Activated T-cell treated with anti-CD3 and anti-CD28 coated beads, Interleukin-2, amount 50 U/mL, for 48 hours (primary cell): ENCODE measurements at regions not wholly inside any gene's neighbourhood (a gene's known extent, or its start where the extent isn't known, plus 50 kb on each side); places are given as distances from the start of the nearest gene placed in this dataset.
A peak's percentile ranks its signal among the peaks of the same experiment; 100 is the strongest.

Source experiments
- DNase-seq, 2 experiments: peaks; one replicate each; pipeline ENCODE4 v3.0.0-alpha.2; 2020

DNA sequence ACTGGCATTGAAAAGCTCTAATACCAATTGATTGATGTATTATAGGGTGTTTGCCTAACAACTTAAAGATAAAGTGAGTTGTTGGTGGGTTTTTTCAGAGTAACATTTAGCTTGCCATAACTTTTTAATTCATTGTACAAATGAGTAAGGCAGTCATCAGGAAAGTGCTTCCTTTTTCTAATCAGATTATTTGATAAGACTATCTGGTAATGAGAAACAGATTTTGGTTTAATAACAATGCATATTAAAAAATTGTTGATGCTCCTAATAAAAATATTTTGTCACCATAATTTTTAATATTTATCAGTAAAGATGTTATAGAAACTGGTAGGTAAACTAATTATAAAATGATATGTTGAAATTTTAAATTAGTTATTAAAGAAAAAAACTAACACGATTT, 51.3 kb downstream of the BLTP1 start:
- no peak for DNase-seq

DNA sequence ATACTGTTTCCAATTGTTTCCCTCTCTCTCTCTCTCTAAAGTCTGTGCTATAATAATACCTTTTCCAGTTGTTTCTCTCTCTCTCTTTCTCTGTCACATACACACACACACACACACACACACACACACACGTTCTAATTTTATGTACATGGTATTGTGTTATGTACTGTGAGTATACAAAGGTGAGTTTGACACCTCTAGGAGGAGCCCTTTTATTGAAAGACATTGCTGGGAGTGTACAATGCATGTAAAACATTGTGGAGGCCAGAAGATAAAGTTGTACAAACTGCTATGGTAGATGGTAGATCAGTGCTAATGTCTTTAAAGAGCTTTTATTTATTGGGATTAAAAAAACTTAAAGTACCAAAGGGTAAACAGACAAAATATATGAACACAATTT, 53.6 kb downstream of the BLTP1 start:
- DNase-seq = no peak

DNA sequence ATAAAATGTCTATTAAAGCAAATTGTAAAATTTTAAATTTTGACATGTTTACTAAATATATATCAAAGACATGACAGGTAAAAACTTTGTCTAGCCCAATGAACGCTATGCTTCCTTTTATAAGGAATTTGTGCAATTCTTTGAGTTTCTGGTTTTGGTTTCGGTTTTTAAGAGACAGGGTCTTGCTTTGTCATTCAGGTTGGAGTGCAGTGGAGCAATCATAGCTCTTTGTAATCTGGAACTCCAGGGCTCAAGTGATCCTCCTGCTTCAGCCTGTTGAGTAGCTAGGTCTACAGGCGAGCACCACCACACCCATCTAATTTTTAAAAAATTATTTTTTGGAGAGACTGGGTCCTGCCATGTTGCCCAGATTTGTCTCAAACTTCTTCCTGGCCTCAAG, 60.7 kb downstream of the BLTP1 start:
- no peak for DNase-seq

DNA sequence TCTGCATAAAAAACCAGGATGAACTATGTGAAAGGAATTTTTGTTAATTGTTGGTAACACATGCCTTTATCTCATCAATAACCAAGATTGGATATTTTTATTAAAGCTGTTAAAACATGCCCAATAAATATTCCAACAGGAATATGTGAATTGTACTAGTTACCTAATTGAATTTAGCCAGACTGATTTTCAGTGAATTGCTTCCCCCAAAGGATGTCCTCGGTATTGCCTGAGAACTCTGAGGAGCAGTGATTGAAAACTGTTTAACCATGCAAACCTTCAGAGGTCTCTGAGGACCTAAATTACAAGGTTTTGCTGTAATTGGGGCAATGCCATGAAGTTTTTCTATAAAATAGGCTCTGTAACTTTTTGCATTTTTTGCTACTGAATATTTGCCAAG, 66.6 kb downstream of the BLTP1 start:
- DNase-seq = no peak

DNA sequence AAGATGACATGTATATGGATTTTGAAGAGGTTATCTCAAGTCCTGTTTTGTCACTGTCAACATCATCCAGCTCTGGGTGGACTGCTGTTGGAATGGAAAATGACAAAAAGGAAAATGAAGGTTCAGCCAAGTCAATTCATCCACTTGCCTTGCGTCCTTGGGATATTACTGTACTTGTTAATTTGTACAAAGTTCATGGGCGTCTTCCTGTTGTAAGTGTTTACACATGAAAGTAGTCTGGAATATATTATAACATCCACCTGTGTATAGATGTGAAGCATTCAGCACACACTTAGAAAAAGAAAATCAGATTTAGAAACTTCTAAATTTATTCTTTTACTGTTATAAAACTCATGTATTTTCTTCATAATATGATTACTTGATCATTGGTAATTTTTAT, 67.2 kb downstream of the BLTP1 start:
- DNase-seq = no peak

DNA sequence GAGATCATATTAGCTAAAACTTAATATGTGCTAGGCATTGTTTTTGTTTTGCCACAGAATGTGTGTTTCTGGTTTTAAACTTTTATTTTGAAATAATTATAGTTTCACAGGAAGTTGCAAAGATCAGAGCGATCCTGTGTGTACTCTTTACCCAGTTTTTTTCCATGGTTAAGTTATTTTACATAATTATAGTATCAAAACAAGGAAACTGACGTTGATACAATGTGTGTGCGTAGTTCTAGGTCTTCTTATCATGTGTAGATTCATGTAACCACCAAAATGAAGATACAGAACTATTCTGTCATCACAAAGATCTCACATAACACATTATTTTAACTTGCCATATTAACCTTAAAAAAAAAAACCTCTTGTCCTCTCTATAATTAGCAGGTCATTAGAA, 69.2 kb downstream of the BLTP1 start:
- no peak for DNase-seq

DNA sequence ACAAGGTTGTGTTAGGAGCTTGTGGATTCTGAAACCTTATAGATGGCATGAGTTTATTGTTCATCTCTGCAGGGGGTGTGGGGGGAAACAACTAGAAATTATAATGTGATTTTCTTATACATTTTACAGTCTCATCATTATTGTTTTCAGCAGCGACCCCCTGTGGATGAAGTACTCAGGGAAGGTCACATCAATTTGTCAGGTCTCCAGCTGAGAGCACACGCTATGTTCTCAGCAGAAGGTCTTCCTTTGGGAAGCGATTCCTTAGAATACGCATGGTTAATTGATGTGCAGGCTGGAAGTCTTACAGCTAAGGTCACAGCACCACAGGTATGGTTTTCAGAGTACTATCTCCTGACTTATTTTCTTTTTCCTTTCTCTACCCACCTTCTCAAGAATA, 72.2 kb downstream of the BLTP1 start:
- peak in 1 of 2 experiments; percentile 22 for DNase-seq

DNA sequence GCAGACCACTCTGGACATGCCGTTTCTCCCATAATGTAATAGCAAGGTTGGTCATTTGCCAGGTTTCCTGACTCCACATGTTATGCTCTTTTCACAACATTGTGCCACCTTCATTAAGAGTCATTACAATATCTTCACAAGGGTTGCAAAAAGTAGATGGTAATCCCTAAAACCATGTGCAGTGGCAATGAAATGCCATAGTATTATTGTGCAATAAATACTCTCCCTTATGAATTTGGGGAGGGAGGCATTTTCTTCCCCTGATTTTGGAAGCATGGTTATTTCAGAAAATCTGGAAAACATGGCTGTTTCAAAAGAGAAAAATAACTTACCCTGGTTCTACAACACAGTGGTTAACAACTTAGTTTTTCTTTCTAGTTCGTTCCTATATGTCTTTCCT, 75.1 kb downstream of the BLTP1 start:
- no peak for DNase-seq

DNA sequence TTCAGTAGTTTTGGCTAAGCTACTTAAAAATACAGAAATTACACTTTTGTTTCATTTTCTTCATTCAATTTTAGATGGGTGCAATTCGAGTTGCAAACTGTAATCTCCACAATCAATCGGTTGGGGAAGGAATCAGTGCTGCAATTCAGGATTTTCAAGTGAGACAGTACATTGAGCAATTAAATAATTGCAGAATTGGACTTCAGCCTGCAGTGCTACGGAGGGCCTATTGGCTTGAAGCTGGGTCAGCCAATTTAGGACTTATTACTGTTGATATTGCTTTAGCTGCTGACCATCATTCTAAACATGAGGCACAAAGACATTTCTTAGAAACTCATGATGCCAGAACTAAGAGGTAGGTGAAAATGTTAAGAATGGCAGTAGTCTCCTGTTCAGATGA, 77.7 kb downstream of the BLTP1 start:
- DNase-seq = no peak

DNA sequence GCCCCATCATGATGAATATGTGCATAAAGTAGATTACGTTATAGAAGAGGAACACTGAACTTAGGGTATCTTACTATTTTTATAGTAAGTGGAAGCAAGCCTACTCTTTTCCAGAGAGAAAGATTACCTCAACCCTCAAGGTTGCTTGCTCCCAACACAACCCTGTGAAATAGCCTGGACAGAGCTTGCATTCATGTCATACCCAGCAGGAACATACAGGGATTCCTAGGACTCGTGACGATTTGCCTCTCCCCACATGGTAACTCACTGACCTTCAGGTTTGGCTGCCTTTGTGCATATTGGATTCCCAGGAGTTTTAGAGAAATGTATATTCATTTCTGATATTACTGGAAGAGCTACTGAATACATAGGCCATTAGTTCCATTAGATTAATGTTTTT, 80.5 kb downstream of the BLTP1 start:
- no peak for DNase-seq

DNA sequence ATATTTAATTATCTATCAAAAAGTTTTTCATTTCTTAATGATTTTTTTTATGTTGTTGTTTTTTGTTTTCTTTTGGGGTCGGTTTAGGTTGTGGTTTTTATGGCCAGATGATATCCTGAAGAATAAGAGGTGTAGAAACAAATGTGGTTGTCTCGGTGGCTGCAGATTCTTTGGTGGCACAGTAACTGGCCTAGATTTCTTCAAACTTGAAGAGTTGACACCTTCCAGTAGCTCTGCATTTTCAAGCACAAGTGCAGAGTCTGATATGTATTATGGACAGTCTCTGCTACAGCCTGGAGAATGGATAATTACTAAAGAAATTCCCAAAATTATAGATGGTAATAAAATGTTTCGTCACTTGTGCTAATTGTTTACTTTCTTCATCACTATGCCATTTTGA, 82.6 kb downstream of the BLTP1 start:
- no peak for DNase-seq

DNA sequence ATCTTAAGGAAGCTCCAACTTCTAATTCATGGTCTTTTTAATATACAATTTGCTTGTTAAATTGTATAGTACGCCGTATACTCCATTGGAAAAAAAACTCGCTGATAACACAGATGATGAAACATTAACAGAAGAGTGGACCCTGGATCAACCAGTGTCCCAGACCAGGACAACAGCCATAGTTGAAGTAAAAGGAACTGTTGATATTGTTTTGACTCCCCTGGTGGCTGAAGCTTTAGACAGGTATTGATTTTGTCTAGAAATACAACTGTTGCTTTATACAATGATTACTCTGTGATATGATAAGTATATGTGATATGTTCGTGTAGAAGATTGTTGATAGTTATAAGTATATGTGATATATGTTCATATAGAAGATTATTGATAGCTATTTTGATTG, 91.7 kb downstream of the BLTP1 start:
- DNase-seq = no peak

DNA sequence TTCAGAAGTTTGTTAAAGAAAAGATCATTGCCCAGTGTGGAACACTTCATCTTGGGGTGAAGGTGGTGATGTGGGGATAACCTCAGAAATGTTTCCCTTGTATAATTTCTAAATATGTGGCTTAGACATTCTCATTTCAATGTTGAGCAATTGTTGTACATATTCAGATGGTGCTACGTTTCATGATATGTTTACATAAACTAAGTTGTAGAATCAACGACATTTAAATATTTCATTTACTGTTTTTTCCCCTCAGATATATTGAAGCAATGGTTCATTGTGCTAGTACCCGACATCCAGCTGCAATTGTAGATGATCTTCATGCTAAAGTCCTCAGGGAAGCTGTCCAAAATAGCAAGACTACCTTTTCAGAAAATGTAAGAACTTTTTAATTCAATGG, 92.6 kb downstream of the BLTP1 start:
- no peak for DNase-seq

DNA sequence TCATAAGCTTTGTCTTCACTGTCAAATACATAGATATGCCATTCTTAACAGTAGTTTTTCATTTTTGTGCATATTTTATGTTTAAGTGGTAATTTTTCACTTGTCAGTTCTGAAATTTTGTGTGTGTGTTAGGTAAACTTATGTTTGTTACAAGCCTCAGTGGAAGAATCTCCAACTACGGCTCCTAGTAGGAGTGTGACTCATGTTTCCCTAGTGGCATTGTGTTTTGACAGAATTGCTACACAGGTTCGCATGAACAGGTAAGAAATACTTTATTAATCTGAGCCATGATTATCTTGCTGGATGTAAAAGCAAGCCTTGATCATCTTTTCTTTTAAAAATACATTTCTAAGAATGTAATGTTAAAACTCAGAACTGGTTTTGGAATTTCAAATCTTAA, 94.4 kb downstream of the BLTP1 start:
- DNase-seq = no peak

DNA sequence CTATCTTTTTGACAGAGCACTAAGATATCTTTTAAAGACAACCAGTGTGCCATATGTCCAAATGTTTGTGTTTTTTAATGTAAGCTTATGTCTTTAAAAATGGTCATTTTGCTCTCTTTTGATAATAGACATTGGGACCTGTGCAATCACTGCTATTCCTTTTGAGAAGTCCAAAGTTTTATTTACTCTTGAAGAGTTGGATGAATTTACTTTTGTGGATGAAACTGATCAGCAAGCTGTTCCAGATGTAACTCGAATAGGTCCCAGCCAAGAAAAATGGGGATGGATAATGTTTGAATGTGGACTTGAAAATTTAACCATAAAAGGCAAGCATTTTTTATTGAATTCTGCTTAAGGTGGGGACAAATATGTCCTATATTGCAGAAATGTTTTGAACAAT, 97.2 kb downstream of the BLTP1 start:
- no peak for DNase-seq

DNA sequence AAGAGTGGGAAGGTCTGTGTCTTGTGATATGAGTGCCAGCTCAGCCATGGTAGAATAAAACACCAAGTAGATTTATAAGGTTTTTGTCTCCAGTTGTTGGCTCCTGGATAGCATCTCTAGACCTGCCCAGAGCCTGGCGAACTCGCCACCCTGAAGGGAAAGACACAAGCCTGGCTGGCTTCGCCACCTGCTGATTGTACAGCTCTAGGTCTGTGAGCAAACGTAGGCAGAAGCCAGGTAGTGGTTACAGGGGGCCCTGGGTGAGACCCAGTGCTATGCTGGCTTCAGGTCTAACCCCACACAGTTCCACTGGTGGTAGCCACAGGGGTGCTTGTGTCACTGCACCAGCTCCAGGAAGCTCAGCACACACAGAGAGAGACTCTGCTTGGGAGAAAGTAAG, 100.5 kb downstream of the BLTP1 start:
- DNase-seq = no peak

DNA sequence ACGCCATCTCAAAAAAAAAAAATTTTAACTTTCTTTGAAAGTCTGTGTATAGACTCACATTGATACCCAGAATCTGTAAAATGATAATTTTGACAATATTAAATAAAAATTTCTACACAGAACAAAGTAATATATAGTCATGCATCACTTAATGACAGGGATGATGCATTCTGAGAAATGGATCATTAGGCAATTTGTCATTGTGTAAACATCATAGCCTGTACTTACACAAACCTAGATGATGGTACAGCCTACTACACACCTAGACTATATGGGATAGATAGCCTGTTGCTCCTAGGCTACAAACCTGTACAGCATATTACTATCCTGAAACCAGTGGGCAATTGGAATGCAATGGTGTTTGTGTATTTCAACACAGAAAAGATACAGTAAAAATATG, 107.7 kb downstream of the BLTP1 start:
- no peak for DNase-seq

DNA sequence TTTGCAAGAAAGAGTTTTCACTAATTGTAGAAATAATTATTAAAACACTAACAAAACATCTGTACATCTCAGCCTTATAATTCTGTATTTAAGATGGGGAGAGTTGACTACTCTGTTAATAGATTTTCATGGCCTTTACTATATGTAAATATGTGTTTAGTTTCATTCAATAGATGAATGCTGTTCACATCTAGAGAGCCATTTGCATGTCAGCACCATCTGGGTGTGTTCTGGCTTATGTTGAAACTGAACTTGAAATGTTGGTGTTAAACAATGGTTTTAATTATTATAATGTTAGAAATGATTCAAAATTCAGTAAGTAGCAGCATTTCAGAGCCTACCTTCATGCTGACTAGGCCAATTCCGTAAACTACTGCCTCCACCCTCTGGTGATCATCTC, 102.5 kb upstream of the ADAD1 start:
- no peak for DNase-seq

DNA sequence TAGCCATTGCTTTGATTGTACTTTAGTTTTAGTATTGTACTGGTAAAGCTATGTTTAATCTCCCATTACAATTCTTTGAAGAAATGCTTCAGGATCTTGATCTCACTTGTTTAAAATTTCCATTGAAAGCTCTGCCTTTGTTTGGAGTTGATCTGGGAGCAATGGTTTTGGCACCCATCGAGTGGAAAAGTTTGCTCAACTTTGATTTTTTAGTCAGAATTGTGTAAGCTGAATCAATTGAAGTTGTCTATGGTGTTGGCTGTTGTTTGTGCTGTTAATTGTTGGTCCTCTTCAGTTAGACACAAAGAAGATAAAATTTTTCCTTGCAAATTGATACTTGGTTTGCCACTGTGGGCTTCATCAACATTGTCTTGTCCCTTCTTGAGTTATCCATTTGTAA, 99.8 kb upstream of the ADAD1 start:
- no peak for DNase-seq

DNA sequence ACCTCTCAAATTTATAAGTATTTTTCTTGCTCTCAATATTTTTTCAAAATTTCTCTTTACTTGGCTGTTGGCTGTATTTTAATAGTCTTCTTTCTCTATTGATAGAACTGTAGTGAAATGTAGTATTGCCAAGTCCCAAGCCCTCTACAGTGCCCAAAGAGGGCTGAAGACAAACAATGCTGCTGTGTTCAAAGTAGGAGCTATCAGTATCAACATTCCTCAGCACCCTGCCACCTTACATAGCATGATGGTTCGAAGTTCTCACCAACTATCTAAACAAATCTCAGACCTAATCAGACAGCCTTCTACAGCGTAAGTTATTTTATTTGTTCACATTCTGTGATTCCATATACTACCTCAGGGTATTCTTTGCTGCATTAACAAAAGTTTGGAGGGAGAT, 99.1 kb upstream of the ADAD1 start:
- DNase-seq = no peak

DNA sequence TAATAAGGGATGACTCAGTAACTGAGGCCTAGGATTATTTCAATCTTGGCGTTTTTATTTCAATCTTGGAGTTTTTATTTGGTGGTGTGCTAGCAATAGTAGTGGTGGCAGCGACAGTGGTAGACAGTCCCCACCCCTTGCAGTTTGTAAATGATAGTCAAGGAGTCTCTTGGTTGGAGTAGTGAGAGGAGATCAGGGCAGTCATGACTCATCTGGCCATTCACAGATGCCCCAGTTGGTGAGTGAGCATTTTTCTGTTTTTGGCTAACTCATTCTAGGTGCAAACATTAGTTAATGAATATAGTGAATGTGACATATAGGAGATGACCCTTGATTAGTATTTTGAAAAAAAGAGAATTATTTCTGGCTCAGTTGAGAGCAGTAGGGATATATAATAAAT, 93.5 kb upstream of the ADAD1 start:
- DNase-seq = no peak

DNA sequence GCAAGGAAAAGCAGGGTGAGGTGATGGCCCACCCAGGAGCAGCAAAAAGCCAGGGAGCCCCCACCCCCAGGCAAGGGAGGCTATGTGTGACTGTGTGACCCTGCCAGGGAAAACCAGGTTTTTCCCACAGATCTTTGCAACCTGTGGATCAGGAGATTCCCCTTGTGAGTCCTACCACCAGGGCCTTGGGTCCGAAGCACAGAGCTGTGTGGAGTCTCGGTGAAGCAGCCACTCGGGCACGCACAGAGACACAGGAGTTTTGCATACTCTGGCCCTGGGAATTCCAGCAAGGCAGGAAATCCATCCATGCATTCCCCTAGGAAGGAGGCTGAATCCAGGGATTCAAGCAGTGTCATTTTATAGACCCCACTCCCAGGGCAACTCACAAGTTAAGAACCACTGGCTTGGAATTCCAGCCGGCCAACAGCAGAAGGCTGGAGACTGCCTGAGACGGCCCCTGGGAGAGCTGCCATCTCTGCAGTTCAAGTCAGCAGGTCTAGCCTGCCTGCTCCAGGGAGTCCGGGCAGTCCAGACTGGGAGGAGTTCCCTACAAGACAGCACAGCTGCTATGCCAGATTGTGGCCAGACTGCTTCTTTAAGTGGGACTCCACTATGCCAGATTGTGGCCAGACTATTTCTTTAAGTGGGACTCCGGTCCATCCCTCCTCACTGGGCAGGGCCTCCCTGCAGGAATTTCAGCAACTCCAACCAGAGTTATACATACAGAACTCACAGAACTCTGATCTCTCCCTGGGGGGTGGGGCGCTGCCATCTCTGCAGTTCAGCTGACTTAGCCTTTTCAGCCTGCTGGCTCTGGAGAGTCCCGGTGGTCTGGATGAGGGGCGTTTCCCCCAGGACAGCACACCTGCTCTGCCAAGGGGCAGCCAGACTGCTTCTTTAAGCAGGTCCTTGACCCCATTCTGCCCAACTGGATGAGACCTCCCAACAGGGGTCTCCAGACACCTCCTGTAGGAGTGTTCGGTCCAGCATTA, 85.1 kb upstream of the ADAD1 start:
- no peak for DNase-seq

DNA sequence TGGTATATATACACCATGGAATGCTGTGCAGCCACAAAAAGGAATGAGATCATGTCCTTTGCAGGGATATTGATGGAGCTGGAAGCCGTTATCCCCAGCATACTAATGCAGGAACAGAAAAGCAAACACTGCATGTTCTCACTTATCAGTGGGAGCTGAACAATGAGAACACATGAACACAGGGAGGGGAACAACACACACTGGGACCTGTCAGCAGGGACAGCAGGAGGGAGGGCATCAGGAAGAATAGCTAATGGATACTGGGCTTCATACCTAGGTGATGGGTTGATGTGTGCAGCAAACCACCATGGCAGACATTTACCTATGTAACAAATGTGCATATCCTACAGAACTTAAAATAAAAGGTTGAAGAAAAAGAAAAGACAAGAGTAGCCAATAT, 81.1 kb upstream of the ADAD1 start:
- no peak for DNase-seq

DNA sequence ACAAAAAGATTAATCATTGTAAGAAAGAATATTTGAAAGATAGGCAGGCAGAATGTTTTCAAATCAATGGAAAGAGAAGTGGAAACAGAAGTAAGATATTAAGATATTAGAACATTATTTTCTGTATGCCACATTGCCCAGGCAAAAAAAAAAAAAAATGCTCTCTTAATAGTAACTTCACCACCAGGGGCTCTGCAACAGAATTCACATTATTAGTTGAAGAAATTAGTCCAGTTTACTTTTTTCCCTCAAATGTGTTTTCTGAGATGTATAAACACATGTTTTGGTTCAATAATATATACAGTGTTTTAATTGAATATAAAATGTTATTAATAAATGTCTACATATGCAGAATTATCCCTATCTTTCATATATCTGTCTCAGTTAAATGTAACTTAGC, 78.0 kb upstream of the ADAD1 start:
- DNase-seq = no peak

DNA sequence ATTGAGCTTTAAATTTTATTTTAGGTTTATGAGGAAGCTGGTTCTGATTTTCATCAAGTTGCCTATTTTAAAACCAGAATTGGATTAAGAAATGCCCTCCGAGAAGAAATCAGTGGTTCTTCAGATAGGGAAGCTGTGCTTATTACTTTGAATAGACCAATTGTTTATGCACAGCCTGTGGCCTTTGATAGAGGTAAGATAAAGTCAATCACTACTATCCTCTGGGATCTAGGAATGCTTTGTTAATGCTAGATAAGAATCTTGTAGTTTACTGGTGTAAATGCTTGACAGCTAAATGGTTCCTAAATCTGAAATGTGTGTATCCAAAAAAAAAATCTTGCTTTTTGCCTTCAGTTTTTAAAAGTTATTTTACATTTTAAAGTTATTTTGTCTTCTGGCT, 73.0 kb upstream of the ADAD1 start:
- DNase-seq = no peak
